ENCODE measurements at regions not wholly inside any gene's neighbourhood (a gene's known extent, or its start where the extent isn't known, plus 50 kb on each side); places are given as distances from the start of the nearest gene placed in this dataset.
"Not testable (repeated sequence)": the region's sequence is repeated elsewhere in the genome, so short reads cannot be mapped to it uniquely, and the experiment has no call there.

DNA sequence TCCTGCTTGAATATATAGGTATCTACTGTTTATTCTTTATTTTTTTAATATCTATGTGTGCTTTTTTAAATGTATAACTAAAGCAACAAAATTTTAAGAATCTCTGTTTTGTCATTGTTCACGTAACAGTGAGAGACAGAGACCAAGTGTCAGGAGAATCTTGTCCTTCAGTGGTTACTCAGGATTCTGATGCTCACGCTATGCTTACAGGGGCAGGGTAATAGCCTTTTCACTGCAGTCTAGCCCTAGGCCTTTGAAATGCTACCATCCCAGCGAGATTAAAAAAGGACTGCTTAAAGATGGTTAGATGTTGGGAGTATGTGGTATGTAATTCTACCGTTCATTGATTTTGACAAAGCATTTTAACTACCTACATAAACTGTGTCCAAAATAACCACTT lies 71.6 kb upstream of the EGFR start:
- in situ Hi-C loops (cut with MboI; ENCODE audit: low pct_unique_long_range_greater_than_20kb, low sequenced_read_pairs, unreplicated experiment) = no loop called here
- DNase-seq (ENCODE audit: low spot score) = no peak
- TF ChIP-seq, protein P1, sequence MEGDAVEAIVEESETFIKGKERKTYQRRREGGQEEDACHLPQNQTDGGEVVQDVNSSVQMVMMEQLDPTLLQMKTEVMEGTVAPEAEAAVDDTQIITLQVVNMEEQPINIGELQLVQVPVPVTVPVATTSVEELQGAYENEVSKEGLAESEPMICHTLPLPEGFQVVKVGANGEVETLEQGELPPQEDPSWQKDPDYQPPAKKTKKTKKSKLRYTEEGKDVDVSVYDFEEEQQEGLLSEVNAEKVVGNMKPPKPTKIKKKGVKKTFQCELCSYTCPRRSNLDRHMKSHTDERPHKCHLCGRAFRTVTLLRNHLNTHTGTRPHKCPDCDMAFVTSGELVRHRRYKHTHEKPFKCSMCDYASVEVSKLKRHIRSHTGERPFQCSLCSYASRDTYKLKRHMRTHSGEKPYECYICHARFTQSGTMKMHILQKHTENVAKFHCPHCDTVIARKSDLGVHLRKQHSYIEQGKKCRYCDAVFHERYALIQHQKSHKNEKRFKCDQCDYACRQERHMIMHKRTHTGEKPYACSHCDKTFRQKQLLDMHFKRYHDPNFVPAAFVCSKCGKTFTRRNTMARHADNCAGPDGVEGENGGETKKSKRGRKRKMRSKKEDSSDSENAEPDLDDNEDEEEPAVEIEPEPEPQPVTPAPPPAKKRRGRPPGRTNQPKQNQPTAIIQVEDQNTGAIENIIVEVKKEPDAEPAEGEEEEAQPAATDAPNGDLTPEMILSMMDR (IDR thresholded peaks at IDR 0.05; ENCODE audit: extremely low read depth, insufficient read depth, missing control alignments) = no peak

DNA sequence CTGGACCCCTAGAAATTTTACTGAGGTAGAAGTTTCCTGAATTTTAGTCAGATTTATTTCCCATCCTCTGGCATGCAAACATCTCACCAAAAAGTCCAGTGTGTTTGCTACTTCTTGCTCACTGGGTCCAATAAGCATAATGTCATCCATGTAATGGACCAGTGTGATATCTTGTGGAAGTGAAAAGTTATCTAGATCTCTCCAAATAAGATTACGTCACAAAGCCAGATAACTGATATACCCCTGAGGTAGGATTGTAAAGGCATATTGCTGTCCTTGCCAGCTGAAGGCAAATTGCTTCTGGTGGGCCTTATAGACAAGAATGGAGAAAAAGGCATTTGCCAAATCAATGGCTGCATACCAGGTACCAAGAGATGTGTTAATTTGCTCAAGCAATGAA lies 69.3 kb upstream of the EGFR start:
- DNase-seq (ENCODE audit: low spot score); in situ Hi-C loops (cut with MboI; ENCODE audit: low pct_unique_long_range_greater_than_20kb, low sequenced_read_pairs, unreplicated experiment): not testable (repeated sequence)

DNA sequence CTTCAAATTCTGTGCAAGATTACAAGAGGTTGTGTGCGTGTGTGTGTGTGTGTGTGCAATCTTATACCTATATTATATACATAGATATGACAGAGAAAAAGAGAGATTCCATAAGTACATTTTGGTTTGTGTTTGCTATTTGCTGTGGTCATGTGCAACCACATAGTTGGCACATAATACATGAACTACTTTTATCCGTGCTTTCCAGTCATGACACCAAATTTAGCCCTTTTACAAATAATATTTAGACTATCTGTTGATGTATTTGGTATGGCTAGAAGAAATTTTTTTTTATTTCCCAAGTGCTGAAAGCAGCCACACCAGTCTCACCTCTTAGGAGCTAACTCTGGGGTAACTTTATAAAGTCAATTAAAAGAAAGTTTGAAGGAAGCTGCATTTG lies 63.5 kb upstream of the EGFR start:
- TF ChIP-seq, protein P1 (IDR thresholded peaks at IDR 0.05; ENCODE audit: extremely low read depth, insufficient read depth, missing control alignments) = no peak
- no peak for DNase-seq (ENCODE audit: low spot score)

DNA sequence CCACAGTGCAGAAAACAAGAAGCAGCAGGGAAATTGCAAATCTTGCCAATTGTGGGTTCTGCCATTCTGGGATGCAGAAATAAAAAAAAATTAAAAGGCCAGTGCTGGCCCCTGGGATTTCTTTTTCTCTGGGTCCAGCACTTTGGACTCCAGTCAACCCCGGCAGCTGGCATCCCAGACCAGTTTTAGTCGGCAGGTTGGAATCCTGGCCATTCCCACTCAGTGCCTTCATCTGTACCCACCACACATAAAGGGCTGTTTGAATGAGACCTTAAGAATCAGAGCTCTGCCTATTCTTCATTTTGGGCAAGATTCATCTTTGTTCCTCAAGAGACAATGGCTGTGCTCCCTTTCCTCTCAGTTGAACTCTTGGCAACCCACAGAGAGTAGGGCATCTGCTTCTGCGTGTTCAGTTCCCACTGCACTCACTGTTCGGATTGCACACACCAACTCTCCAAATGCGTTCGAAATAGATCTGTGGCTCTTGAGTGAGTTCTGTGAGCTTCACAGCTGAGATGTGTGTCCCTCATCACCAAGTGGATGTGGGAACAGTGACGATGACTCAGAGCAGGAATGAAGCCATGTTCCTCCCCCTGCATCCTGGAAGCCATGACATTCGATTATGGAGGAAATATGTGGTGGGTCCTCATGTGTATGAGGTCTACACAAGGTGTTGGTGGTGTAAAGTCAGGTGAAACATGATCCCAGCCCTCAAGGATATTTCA lies 63.0 kb upstream of the EGFR start:
- TF ChIP-seq, protein P1 (IDR thresholded peaks at IDR 0.05; ENCODE audit: extremely low read depth, insufficient read depth, missing control alignments) = no peak
- in situ Hi-C loops (cut with MboI; ENCODE audit: low pct_unique_long_range_greater_than_20kb, low sequenced_read_pairs, unreplicated experiment) = no loop called here
- DNase-seq (ENCODE audit: low spot score) = no peak

More for the DNA sequence above, 63.5 kb upstream of the EGFR start:
- in situ Hi-C loops (cut with MboI; ENCODE audit: low pct_unique_long_range_greater_than_20kb, low sequenced_read_pairs, unreplicated experiment) = no loop called here

DNA sequence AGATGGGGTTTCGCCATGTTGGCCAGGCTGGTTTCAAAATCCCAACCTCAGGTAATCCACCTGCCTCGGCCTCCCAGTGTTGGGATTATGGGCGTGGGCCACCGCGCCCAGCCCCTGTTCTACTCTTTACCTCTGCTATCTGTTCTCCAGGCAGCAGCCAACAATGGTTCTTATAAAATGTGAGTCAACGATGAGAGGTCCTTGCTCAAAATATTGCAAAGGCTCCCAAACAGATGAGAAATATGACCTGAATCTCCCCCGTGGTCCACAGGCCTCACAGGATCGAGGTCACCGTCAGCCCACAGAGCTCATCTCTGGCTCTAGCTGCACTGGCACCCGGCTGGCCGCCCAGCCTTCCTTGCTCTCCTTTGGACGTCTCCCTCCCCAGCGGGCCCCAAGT lies 62.0 kb upstream of the EGFR start:
- in situ Hi-C loops (cut with MboI; ENCODE audit: low pct_unique_long_range_greater_than_20kb, low sequenced_read_pairs, unreplicated experiment) = no loop called here
- TF ChIP-seq, protein P1 (IDR thresholded peaks at IDR 0.05; ENCODE audit: extremely low read depth, insufficient read depth, missing control alignments) = no peak
- DNase-seq (ENCODE audit: low spot score) = no peak

DNA sequence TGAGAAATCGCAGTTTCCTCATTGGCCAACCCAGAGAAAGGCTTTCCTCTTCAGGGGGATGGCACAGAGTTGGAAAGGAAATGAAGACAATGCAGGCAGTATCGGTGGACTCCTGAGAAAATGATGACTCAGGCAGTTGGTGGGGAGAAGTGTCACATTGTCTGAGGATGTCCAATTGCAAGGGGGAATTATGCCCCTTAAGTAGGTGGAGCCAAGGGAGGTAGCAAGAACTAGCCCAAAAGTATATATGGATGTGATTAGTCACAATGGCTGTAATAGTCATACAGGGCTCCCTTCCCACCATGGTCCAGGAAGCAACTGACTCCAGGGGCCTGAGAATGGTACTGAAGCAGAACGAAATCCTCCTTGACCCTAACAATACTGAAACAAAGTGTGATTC lies 58.3 kb upstream of the EGFR start:
- in situ Hi-C loops (cut with MboI; ENCODE audit: low pct_unique_long_range_greater_than_20kb, low sequenced_read_pairs, unreplicated experiment) = no loop called here
- TF ChIP-seq, protein P1 (IDR thresholded peaks at IDR 0.05; ENCODE audit: extremely low read depth, insufficient read depth, missing control alignments) = no peak
- no peak for DNase-seq (ENCODE audit: low spot score)

DNA sequence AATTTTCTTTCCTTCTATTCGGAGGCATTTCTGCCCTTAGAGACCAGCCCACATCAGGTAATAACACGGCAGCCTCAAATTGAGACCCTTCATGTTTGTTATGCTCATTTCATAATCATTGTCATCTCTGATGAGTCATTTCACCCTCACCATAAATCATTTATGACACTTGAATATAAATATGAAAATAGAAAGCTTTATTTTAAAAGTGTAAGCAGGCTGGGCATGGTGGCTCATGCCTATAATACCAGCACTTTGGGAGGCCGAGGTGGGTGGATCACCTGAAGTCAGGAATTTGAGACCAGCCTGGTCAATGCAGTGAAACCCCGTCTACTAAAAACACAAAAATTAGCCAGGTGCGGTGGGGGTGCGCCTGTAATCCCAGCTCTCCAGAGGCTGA lies 57.4 kb upstream of the EGFR start:
- TF ChIP-seq, protein P1 (IDR thresholded peaks at IDR 0.05; ENCODE audit: extremely low read depth, insufficient read depth, missing control alignments) = no peak
- in situ Hi-C loops (cut with MboI; ENCODE audit: low pct_unique_long_range_greater_than_20kb, low sequenced_read_pairs, unreplicated experiment) = no loop called here
- DNase-seq (ENCODE audit: low spot score) = no peak

Measured in GM13977 (cell line).